Astrocyte (in vitro differentiated cells and primary cell): ENCODE measurements at regions not wholly inside any gene's neighbourhood (a gene's known extent, or its start where the extent isn't known, plus 50 kb on each side); places are given as distances from the start of the nearest gene placed in this dataset.

ENCODE experiments used
- CTCF ChIP-seq: IDR thresholded peaks from 2 replicates; pipeline ENCODE4 v1.5.1; 2011; ENCODE audit warnings: low read depth, mild to moderate bottlenecking, inconsistent platforms, low read length, moderate library complexity; ENCODE audit not compliant: insufficient read depth
- EZH2 ChIP-seq: IDR thresholded peaks from 2 replicates; pipeline ENCODE4 v1.6.1; 2012; ENCODE audit warnings: mild to moderate bottlenecking, low read length, inconsistent platforms; ENCODE audit not compliant: insufficient read depth

DNA sequence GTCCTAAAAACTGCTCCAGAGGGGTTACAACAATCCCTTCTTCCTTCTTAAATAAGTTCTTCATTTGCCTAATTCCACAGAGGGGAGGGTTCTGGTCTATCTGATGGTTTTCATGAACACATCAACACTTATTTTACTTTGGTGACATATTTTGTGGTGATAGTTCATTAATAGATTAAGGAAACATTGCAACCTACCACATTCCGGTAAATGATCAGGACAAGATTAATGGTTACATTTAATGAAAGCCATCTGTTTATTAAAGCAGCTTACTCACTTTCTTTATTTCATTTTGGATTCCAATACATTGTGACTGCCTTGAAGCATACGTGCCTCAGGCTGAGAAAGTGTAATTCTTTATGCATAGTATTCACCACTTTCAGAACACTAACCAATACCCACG, 101.0 kb downstream of the SKIDA1 start:
- no peak for TF ChIP-seq CTCF
- no peak for TF ChIP-seq EZH2
